ENCODE measurements at regions not wholly inside any gene's neighbourhood (a gene's known extent, or its start where the extent isn't known, plus 50 kb on each side); places are given as distances from the start of the nearest gene placed in this dataset.
A peak's percentile ranks its signal among the peaks of the same experiment; 100 is the strongest.

- no peak for ATAC-seq (ENCODE audit: low FRiP score in 2 of 2)
- H3K4me3 ChIP-seq = no peak overlapping the region
- no peaks in the 10 kb centered on the region for H3K36me3 ChIP-seq
- peaks cover 0 to 4% (median 0%) of the 10 kb centered on the region in 4 donors for H3K4me1 ChIP-seq
- no peak overlapping the region for H3K27ac ChIP-seq
- TF ChIP-seq POLR2A (IDR thresholded peaks at IDR 0.05) (no peak), POLR2AphosphoS5 (IDR thresholded peaks at IDR 0.05) (no peak), EP300 (IDR thresholded peaks at IDR 0.05) (no peak), CTCF (IDR thresholded peaks at IDR 0.05) (no peak)
- no peak for DNase-seq
- 87 to 89% methylated on average over 4 to 5 of the region's 5 CpGs for WGBS, 2 donors
- H3K27me3 ChIP-seq = no peaks in the 10 kb centered on the region
- H3K9me3 ChIP-seq = no peaks in the 10 kb centered on the region
These were observed 72.2 kb upstream of the EEPD1 start for GRCh38 chr7:36080843-36081242.

- 54 to 72% methylated on average over 4 of the region's 4 CpGs for WGBS, 2 donors
- H3K27ac ChIP-seq = no peak overlapping the region
- TF ChIP-seq EP300 (IDR thresholded peaks at IDR 0.05) = no peak
- no peak for TF ChIP-seq POLR2AphosphoS5 (IDR thresholded peaks at IDR 0.05)
- no peak for TF ChIP-seq POLR2A (IDR thresholded peaks at IDR 0.05)
- TF ChIP-seq CTCF (IDR thresholded peaks at IDR 0.05) = no peak
- no peak overlapping the region for H3K4me3 ChIP-seq
- no peak for DNase-seq
- H3K27me3 ChIP-seq = no peaks in the 10 kb centered on the region
- ATAC-seq (ENCODE audit: low FRiP score in 2 of 2) = no peak
- no peaks in the 10 kb centered on the region for H3K9me3 ChIP-seq
- no peaks in the 10 kb centered on the region for H3K36me3 ChIP-seq
- H3K4me1 ChIP-seq = peaks cover 0 to 4% (median 0%) of the 10 kb centered on the region in 4 donors
These were observed 70.8 kb upstream of the EEPD1 start for GRCh38 chr7:36082216-36082615.

GRCh38 chr7:36082910-36083309 is 70.1 kb upstream of the EEPD1 start:
- Histone ChIP-seq H3K36me3 (no peaks in the 10 kb centered on the region), H3K4me3 (no peak overlapping the region), H3K27ac (no peak overlapping the region), H3K9me3 (no peaks in the 10 kb centered on the region), H3K27me3 (no peaks in the 10 kb centered on the region), H3K4me1 (peaks cover 0 to 4% (median 0%) of the 10 kb centered on the region in 4 donors)
- TF ChIP-seq POLR2A (IDR thresholded peaks at IDR 0.05) = no peak
- TF ChIP-seq EP300 (IDR thresholded peaks at IDR 0.05) = no peak
- no peak for TF ChIP-seq CTCF (IDR thresholded peaks at IDR 0.05)
- TF ChIP-seq POLR2AphosphoS5 (IDR thresholded peaks at IDR 0.05) = no peak
- 88 to 94% methylated on average over 5 of the region's 5 CpGs for WGBS, 2 donors
- no peak for DNase-seq
- peak in 1 of 2 donors; percentile 28 for ATAC-seq (ENCODE audit: low FRiP score in 2 of 2)

GRCh38 chr7:36083626-36084380 is 69.3 kb upstream of the EEPD1 start:
- H3K4me3 ChIP-seq = no peak overlapping the region
- no peak overlapping the region for H3K27ac ChIP-seq
- H3K36me3 ChIP-seq = no peaks in the 10 kb centered on the region
- ATAC-seq (ENCODE audit: low FRiP score in 2 of 2) (no peak), DNase-seq (no peak)
- no peak for TF ChIP-seq CTCF (IDR thresholded peaks at IDR 0.05)
- TF ChIP-seq EP300 (IDR thresholded peaks at IDR 0.05) = no peak
- TF ChIP-seq POLR2A (IDR thresholded peaks at IDR 0.05) = no peak
- TF ChIP-seq POLR2AphosphoS5 (IDR thresholded peaks at IDR 0.05) = no peak
- peaks cover 0 to 4% (median 0%) of the 10 kb centered on the region in 4 donors for H3K4me1 ChIP-seq
- H3K9me3 ChIP-seq = no peaks in the 10 kb centered on the region
- H3K27me3 ChIP-seq = no peaks in the 10 kb centered on the region
- WGBS, 2 donors = 91 to 92% methylated on average over 12 of the region's 12 CpGs

All from upper lobe of left lung (tissue), 6 donors.